ENCODE measurements at regions not wholly inside any gene's neighbourhood (a gene's known extent, or its start where the extent isn't known, plus 50 kb on each side); places are given as distances from the start of the nearest gene placed in this dataset.

GRCh38 chr5:56529666-56530430, 285.5 kb upstream of the MAP3K1 start:
- TF ChIP-seq, protein P1, sequence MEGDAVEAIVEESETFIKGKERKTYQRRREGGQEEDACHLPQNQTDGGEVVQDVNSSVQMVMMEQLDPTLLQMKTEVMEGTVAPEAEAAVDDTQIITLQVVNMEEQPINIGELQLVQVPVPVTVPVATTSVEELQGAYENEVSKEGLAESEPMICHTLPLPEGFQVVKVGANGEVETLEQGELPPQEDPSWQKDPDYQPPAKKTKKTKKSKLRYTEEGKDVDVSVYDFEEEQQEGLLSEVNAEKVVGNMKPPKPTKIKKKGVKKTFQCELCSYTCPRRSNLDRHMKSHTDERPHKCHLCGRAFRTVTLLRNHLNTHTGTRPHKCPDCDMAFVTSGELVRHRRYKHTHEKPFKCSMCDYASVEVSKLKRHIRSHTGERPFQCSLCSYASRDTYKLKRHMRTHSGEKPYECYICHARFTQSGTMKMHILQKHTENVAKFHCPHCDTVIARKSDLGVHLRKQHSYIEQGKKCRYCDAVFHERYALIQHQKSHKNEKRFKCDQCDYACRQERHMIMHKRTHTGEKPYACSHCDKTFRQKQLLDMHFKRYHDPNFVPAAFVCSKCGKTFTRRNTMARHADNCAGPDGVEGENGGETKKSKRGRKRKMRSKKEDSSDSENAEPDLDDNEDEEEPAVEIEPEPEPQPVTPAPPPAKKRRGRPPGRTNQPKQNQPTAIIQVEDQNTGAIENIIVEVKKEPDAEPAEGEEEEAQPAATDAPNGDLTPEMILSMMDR (IDR thresholded peaks at IDR 0.05): no peak
- no peak for TF ChIP-seq POLR2A (IDR thresholded peaks at IDR 0.05)
- TF ChIP-seq POLR2AphosphoS5 (IDR thresholded peaks at IDR 0.05): no peak

All from upper lobe of left lung (tissue), 4 donors.